Bronchial epithelial cell (primary cell): ENCODE measurements at regions not wholly inside any gene's neighbourhood (a gene's known extent, or its start where the extent isn't known, plus 50 kb on each side); places are given as distances from the start of the nearest gene placed in this dataset.

ENCODE experiments used
- DNase-seq: peaks from one replicate; pipeline ENCODE4 v3.0.0-alpha.2; 2010; ENCODE audit warnings: low read depth
- FAIRE-seq: peaks from 2 replicates; lab custom pipeline; 2011; peaks lifted over from hg19 to GRCh38; lab: Jason Lieb, UNC
- H3K27me3 ChIP-seq: 2 replicates; pipeline ENCODE4 v1.5.1; 2011; ENCODE audit warnings: low read length; ENCODE audit not compliant: control insufficient read depth, insufficient read depth
- H3K36me3 ChIP-seq: 2 replicates; pipeline ENCODE4 v1.5.1; 2011; ENCODE audit warnings: low read length; ENCODE audit not compliant: control insufficient read depth, insufficient read depth
- H3K4me3 ChIP-seq: 2 replicates; pipeline ENCODE4 v1.5.1; 2011; ENCODE audit warnings: mild to moderate bottlenecking, low read depth, low read length, control low read depth
- CTCF ChIP-seq: IDR thresholded peaks from 2 replicates; pipeline ENCODE4 v1.5.1; 2011; ENCODE audit warnings: mild to moderate bottlenecking, moderate library complexity, low read length, control low read depth, inconsistent platforms; ENCODE audit not compliant: insufficient read depth, severe bottlenecking

DNA sequence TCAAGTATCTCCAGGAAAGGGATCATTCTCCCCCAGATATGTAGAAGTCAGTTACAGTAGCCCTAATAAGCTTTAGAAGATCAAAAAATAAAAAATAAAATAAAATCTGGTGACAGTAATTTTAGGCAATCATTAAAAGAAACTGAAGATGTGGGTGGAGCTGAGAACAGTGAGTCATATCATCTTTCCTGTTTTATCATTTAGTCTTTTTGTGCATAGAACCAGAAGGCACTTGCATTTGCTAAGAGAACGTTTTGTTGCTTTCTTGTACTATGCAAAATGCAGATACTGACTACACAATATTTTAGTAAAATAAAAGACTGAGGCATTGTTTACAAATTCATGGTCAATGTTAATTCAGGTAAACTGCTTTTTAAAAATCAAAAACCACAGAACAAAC lies 497.4 kb upstream of the EPHA7 start:
- no peak overlapping the region for H3K4me3 ChIP-seq
- TF ChIP-seq CTCF: no peak
- FAIRE-seq (no peak), DNase-seq (no peak)
- H3K27me3 ChIP-seq: no peaks in the 10 kb centered on the region
- no peaks in the 10 kb centered on the region for H3K36me3 ChIP-seq

GRCh38 chr6:93915961-93916360 lies 496.6 kb upstream of the EPHA7 start:
- DNase-seq: peak; percentile 11
- no peak for TF ChIP-seq CTCF
- H3K27me3 ChIP-seq: no peaks in the 10 kb centered on the region
- H3K36me3 ChIP-seq: no peaks in the 10 kb centered on the region
- no peak for FAIRE-seq
- no peak overlapping the region for H3K4me3 ChIP-seq

DNA sequence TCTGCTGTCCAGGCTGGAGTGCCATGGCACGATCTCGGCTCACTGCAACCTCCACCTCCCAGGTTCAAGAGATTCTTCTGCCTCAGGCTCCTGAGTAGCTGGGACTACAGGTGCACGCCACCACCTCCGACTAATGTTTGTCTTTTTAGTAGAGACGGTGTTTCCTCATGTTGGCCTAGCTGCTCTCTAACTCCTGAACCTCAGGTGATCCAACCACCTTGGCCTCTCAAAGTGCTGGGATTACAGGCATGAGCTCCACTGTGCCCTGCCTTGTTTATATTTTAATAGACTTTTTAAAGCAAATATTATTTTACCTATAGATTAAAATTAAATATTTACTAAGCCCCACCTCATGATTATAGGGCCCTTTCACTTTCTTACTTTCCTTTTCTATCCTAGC lies 483.2 kb upstream of the EPHA7 start:
- FAIRE-seq: no peak
- TF ChIP-seq CTCF: no peak
- Histone ChIP-seq H3K4me3 (no peak overlapping the region), H3K36me3 (no peaks in the 10 kb centered on the region), H3K27me3 (no peaks in the 10 kb centered on the region)
- no peak for DNase-seq

DNA sequence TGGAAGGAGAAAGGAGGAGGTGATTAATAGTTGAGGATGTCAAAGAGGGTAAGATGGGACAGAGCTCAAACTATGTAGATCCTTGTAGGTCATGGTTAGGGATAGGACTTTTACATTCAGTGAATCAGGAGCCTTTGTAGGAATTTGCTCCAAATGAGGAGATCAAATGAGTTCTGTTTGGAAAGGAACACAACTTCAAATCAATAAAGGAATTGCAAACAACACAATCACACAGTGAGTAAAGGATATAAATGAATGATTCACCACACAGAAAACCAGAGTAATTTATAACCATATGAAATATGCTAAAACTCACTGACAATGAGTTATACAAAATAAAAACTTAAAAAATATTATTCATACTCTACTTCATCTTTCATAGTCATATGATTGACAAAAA lies 480.8 kb upstream of the EPHA7 start:
- Histone ChIP-seq H3K27me3 (no peaks in the 10 kb centered on the region), H3K36me3 (no peaks in the 10 kb centered on the region), H3K4me3 (no peak overlapping the region)
- FAIRE-seq: no peak
- no peak for TF ChIP-seq CTCF
- no peak for DNase-seq

DNA sequence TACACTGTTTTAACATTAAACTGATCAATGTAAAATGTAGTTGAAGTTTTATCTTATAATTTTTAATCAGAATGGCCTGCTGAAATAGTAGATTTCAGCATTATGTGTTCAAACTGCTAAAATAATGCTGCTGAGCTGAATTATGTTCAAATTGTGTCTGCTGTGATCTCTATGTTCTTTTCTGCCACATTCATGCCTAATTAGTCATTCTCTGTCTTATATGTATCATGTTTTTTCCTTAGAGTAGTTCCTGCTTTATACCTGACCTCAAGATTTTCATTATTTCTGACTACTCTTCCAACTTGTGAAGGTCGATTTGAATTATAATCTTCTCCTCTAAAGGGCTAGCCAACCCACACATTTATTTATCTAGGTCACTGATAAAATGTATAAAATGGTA lies 476.7 kb upstream of the EPHA7 start:
- DNase-seq: no peak
- Histone ChIP-seq H3K27me3 (no peaks in the 10 kb centered on the region), H3K4me3 (no peak overlapping the region), H3K36me3 (no peaks in the 10 kb centered on the region)
- no peak for FAIRE-seq
- no peak for TF ChIP-seq CTCF

DNA sequence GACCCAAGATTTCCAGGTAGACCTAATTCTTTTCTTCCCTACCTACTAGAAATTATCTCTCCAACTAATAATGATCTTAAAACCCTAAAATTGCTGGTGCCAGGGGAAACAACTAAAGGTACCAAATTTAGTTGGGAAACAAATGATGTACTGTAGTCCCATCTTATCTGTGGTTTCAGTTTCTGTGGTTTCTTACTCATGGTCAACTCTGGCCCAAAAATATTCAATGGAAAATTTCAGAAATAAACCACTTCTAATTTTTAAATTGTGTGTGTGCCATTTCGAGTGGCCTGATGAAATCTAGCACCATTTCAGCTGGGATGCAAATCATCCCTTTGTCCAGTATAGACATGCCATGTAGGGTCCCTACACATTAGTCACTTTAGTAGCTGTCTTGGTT lies 475.2 kb upstream of the EPHA7 start:
- Histone ChIP-seq H3K27me3 (no peaks in the 10 kb centered on the region), H3K36me3 (no peaks in the 10 kb centered on the region), H3K4me3 (no peak overlapping the region)
- no peak for DNase-seq
- FAIRE-seq: no peak
- TF ChIP-seq CTCF: no peak
